Testis (tissue), 2 donors: ENCODE measurements at regions not wholly inside any gene's neighbourhood (a gene's known extent, or its start where the extent isn't known, plus 50 kb on each side); places are given as distances from the start of the nearest gene placed in this dataset.

Experiments used
- CTCF ChIP-seq, 3 experiments: fragments of 450-650 bp in 2 of 3; fragments of 200-600 bp in 1 of 3; sonication (generic) in 1 of 3; IDR thresholded peaks; one replicate each; pipeline ENCODE4 v1.5.1; 2016 to 2019; ENCODE audit warnings: antibody characterized with exemption in 3 of 3, mild to moderate bottlenecking in 2 of 3, moderate library complexity in 1 of 3
- POLR2A ChIP-seq: fragments of 450-650 bp; IDR thresholded peaks from one replicate; pipeline ENCODE4 v1.6.1; 2017; ENCODE audit warnings: antibody characterized with exemption, mild to moderate bottlenecking, moderate library complexity

- TF ChIP-seq CTCF (IDR thresholded peaks at IDR 0.05) (no peak), POLR2A (no peak)
These were observed 129.1 kb upstream of the CTBP2 start for GRCh38 chr10:125289461-125289860.
